Right lobe of liver (tissue), 6 donors: ENCODE measurements at regions not wholly inside any gene's neighbourhood (a gene's known extent, or its start where the extent isn't known, plus 50 kb on each side); places are given as distances from the start of the nearest gene placed in this dataset.

Source experiments
- ATAC-seq, 4 donors: fragments of 200-7000 bp; cut with Tn5 transposase; one replicate each; pipeline ENCODE4 v1.9.1; 2020; ENCODE audit warnings: mild to moderate bottlenecking in 4 of 4, moderate library complexity in 4 of 4
- DNase-seq, 3 donors: peaks; one replicate each; pipeline ENCODE4 v3.0.0-alpha.2; 2020
- H3K27ac ChIP-seq, 3 donors: fragments of 200-600 bp; one replicate each; pipeline ENCODE4 v1.8.0; 2022
- H3K27me3 ChIP-seq, 2 donors: fragments of 200-600 bp; one replicate each; pipeline ENCODE4 v1.8.0; 2022
- H3K36me3 ChIP-seq, 4 donors: fragments of 200-600 bp; sonication (generic) in 1 of 4; one replicate each; pipeline versions ENCODE4 v1.5.1 to v1.8.0; 2017 to 2022; ENCODE audit warnings: control low read depth in 1 of 4
- H3K4me1 ChIP-seq, 4 donors: fragments of 200-600 bp; sonication (generic) in 1 of 4; one replicate each; pipeline versions ENCODE4 v1.5.1 to v1.8.0; 2017 to 2022; ENCODE audit warnings: control low read depth in 1 of 4
- H3K4me3 ChIP-seq, 3 donors: fragments of 200-600 bp; one replicate each; pipeline ENCODE4 v1.8.0; 2022
- H3K9me3 ChIP-seq, 4 donors: fragments of 200-600 bp; sonication (generic) in 1 of 4; one replicate each; pipeline versions ENCODE4 v1.5.1 to v1.8.0; 2017 to 2022; ENCODE audit warnings: control low read depth in 1 of 4
- POLR2A ChIP-seq: fragments of 450-650 bp; IDR thresholded peaks from one replicate; pipeline ENCODE4 v1.6.1; 2017; ENCODE audit warnings: antibody characterized with exemption, mild to moderate bottlenecking
- WGBS: methylation state at CpG from one replicate; pipeline ENCODE4 v1.1.6; 2018; ENCODE audit warnings: low coverage, low lambda C conversion rate; ENCODE audit not compliant: insufficient coverage; ENCODE audit errors: missing lambda C conversion rate; 5-methylcytosine and 5-hydroxymethylcytosine counted together
- intact Hi-C, 2 donors: fragments of 100-400 bp; cut with DNase I; formaldehyde crosslinking; loops; one replicate each; pipeline versions ENCODE4 v1.11.2 to v1.14.1; 2022
- TF ChIP-seq, protein P1 (sequence below), 4 donors: fragments of 200-600 bp in 3 of 4; fragments of 450-650 bp in 1 of 4; IDR thresholded peaks; one replicate each; pipeline versions ENCODE4 v1.5.1 to v1.8.0; 2016 to 2022; ENCODE audit warnings: antibody characterized with exemption in 4 of 4, mild to moderate bottlenecking in 2 of 4
- donor health status: DM: no; HTN: yes; CAD: no.
- donor health status: DM: no; HTN: no; CAD: no.
- donor health status: DM: no; HTN: no; CAD: no.
- donor health status: DM: no; HTN: yes; CAD: no.
- donor health status: DM: no; HTN: yes; CAD: no.

DNA sequence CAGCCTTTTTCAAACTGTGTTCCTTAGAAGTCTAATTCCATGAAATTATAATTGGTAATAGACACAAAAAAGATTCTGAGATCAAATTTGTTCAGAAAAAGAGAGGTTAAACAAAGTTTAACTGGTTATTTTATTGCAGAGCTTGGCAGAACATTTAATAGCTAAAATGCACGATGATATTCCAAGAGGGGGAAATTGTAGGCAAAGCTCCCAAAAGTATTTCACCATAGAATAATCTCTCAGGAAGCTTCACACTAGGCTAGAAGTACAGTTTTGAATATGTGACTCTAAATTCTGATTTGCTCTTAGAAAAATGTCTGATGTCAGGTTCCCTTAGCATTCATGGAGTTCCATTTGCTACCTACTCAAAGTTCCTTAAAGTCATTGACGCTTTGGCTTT lies 292.4 kb upstream of the SETBP1 start:
- Histone ChIP-seq H3K9me3 (no peaks in the 10 kb centered on the region), H3K4me1 (no peaks in the 10 kb centered on the region), H3K36me3 (no peaks in the 10 kb centered on the region), H3K27me3 (no peaks in the 10 kb centered on the region), H3K4me3 (no peak overlapping the region), H3K27ac (no peak overlapping the region)
- DNase-seq (no peak), ATAC-seq (no peak)
- WGBS = 64% methylated on average over 2 of the region's 2 CpGs
- no peak for TF ChIP-seq POLR2A
- TF ChIP-seq, protein P1, sequence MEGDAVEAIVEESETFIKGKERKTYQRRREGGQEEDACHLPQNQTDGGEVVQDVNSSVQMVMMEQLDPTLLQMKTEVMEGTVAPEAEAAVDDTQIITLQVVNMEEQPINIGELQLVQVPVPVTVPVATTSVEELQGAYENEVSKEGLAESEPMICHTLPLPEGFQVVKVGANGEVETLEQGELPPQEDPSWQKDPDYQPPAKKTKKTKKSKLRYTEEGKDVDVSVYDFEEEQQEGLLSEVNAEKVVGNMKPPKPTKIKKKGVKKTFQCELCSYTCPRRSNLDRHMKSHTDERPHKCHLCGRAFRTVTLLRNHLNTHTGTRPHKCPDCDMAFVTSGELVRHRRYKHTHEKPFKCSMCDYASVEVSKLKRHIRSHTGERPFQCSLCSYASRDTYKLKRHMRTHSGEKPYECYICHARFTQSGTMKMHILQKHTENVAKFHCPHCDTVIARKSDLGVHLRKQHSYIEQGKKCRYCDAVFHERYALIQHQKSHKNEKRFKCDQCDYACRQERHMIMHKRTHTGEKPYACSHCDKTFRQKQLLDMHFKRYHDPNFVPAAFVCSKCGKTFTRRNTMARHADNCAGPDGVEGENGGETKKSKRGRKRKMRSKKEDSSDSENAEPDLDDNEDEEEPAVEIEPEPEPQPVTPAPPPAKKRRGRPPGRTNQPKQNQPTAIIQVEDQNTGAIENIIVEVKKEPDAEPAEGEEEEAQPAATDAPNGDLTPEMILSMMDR (IDR thresholded peaks at IDR 0.05) = no peak
- intact Hi-C loops = no loop called here

DNA sequence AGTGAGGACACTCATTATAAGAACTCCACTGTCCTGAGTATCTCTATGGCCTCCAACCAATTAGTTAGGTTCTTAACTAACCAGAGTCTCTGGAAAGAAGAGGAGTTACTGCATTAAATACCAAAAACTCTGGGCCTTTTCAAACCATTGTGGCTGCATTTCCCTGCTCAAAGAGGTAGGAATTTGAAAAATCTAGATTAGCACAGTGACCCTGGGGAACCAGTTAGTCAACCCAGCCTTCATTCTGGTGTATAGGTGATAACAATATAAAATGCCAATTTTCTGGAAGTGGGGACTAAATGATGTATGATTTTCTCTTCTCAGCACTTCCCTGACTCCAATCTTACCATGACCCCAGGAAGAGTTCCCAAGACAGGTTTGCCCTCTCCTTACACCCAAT lies 287.8 kb upstream of the SETBP1 start:
- Histone ChIP-seq H3K27ac (no peak overlapping the region), H3K4me3 (no peak overlapping the region), H3K36me3 (no peaks in the 10 kb centered on the region), H3K4me1 (no peaks in the 10 kb centered on the region), H3K9me3 (no peaks in the 10 kb centered on the region), H3K27me3 (no peaks in the 10 kb centered on the region)
- intact Hi-C loops = no loop called here
- ATAC-seq = no peak
- DNase-seq = no peak
- TF ChIP-seq, protein P1 (IDR thresholded peaks at IDR 0.05) = no peak
- TF ChIP-seq POLR2A = no peak

DNA sequence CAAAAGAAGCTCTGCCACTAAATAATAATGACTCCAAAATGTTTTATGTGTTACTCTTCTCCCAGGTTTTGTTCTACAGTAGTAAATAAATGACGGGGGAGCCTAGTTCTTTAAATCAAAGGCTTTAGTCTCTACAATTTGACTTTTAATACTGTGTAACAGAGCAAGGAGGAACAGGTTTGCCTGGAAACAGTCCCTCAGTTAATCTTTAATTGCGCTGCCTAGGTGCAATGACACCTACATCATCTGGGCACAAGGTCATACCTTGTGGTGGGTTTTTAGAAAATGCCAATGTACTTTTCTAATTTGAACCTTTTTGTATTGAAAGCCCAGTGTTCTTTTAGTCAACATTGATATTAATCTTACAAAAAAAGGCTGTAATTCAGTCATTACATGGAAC lies 287.3 kb upstream of the SETBP1 start:
- no peak for ATAC-seq
- Histone ChIP-seq H3K9me3 (no peaks in the 10 kb centered on the region), H3K4me1 (no peaks in the 10 kb centered on the region), H3K27me3 (no peaks in the 10 kb centered on the region), H3K27ac (no peak overlapping the region), H3K4me3 (no peak overlapping the region), H3K36me3 (no peaks in the 10 kb centered on the region)
- TF ChIP-seq POLR2A = no peak
- TF ChIP-seq, protein P1 (IDR thresholded peaks at IDR 0.05) = no peak
- no peak for DNase-seq
- 53% methylated on average over 2 of the region's 2 CpGs for WGBS
- intact Hi-C loops = no loop called here

DNA sequence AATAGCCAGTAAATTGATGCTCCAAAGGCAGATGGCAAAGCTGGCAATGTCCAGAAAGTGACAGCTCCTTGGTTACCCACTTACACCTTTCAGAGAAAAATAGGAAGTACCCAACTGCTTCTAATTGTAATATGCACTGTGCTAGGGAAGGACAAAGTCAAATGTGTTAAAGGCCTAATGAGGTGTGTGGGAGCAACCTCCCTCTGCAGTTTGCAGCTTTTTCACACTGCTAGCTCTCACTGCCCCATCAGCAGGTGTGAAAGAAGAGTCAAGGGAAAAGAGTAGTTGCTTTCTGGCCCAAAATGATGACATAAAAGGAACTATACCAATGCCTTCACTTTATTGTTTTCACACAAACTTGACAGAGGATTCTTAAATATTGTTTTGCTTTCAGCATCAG lies 284.1 kb upstream of the SETBP1 start:
- Histone ChIP-seq H3K4me3 (no peak overlapping the region), H3K27ac (no peak overlapping the region), H3K9me3 (no peaks in the 10 kb centered on the region), H3K36me3 (no peaks in the 10 kb centered on the region), H3K4me1 (no peaks in the 10 kb centered on the region), H3K27me3 (no peaks in the 10 kb centered on the region)
- DNase-seq (no peak), ATAC-seq (no peak)
- no peak for TF ChIP-seq POLR2A
- TF ChIP-seq, protein P1 (IDR thresholded peaks at IDR 0.05) = no peak
- intact Hi-C loops = no loop called here

DNA sequence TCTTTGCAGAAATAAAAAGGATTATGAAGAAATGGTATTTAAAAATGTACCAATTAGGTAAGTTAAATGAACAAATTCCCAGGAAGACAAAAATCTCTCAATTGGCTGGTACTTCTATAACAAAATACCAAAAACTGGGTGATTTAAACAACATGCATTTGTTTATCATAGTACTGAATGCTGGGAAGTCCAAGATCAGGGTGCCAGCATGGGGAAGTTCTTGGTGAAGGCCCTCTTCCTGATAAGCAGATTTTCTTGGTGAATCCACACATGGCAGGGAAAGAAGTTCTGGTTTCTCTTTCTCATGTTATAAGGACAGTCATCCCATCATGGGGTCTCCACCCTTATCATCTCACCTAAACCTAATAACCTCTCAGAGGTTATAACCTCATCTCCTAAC lies 271.6 kb upstream of the SETBP1 start:
- H3K4me3 ChIP-seq = no peak overlapping the region

More for the DNA sequence above, 271.6 kb upstream of the SETBP1 start:
- intact Hi-C loops = no loop called here
- no peak for TF ChIP-seq POLR2A
- TF ChIP-seq, protein P1 (IDR thresholded peaks at IDR 0.05) = no peak
- Histone ChIP-seq H3K27ac (no peak overlapping the region), H3K27me3 (no peaks in the 10 kb centered on the region), H3K4me1 (no peaks in the 10 kb centered on the region), H3K9me3 (no peaks in the 10 kb centered on the region), H3K36me3 (no peaks in the 10 kb centered on the region)
- ATAC-seq = no peak
- no peak for DNase-seq
